SK-N-MC (cell line): ENCODE measurements at regions not wholly inside any gene's neighbourhood (a gene's known extent, or its start where the extent isn't known, plus 50 kb on each side); places are given as distances from the start of the nearest gene placed in this dataset.
A peak's percentile ranks its signal among the peaks of the same experiment; 100 is the strongest.

Experiments used
- DNase-seq: peaks from one replicate; pipeline ENCODE4 v3.0.0-alpha.2; 2011; ENCODE audit warnings: low read depth, low spot score
- H3K27ac ChIP-seq: fragments of 200-600 bp; sonication (generic); 2 replicates; pipeline ENCODE4 v1.5.1; 2016; ENCODE audit warnings: mixed run types
- H3K36me3 ChIP-seq: fragments of 200-600 bp; sonication (generic); 2 replicates; pipeline ENCODE4 v1.6.1; 2017; ENCODE audit warnings: antibody characterized with exemption, low read length, mixed read lengths; ENCODE audit not compliant: insufficient read depth
- H3K4me3 ChIP-seq: fragments of 200-600 bp; sonication (generic); 2 replicates; pipeline ENCODE4 v1.5.1; 2016
- H3K9ac ChIP-seq: fragments of 200-600 bp; sonication (generic); 2 replicates; pipeline ENCODE4 v1.8.0; 2017; ENCODE audit warnings: mixed run types, mixed read lengths; ENCODE audit not compliant: insufficient read length
- H3K9me3 ChIP-seq: fragments of 200-600 bp; sonication (generic); 2 replicates; pipeline ENCODE4 v1.6.1; 2017; ENCODE audit warnings: low read depth, mild to moderate bottlenecking, antibody characterized with exemption, low read length, moderate library complexity, mixed read lengths
- EZH2 ChIP-seq: fragments of 200-600 bp; sonication (generic); IDR thresholded peaks from one replicate; pipeline ENCODE4 v1.6.1; 2017; ENCODE audit warnings: antibody characterized with exemption
- FOXP2 ChIP-seq: optimal IDR thresholded peaks from 2 replicates; pipeline ENCODE3; 2011; ENCODE audit warnings: mild to moderate bottlenecking, moderate library complexity; ENCODE audit not compliant: insufficient read depth; ENCODE audit errors: extremely low read length, control extremely low read depth
- POLR2AphosphoS5 ChIP-seq: IDR thresholded peaks from 2 replicates; pipeline ENCODE4 v1.6.1; 2012; ENCODE audit warnings: mild to moderate bottlenecking, low read depth, low read length, borderline replicate concordance

GRCh38 chr1:204736836-204737235 lies 51.3 kb upstream of the LRRN2 start:
- H3K9me3 ChIP-seq, result 0 out of 2 replicates have a peak, but pooled peaks cover 5% of the 10 kb centered on the region
- TF ChIP-seq POLR2AphosphoS5 (no peak), FOXP2 (no peak), EZH2 (no peak)
- H3K27ac ChIP-seq, result no peak overlapping the region
- H3K9ac ChIP-seq, result no peak overlapping the region
- H3K36me3 ChIP-seq, result no peaks in the 10 kb centered on the region
- H3K4me3 ChIP-seq, result no peak overlapping the region
- DNase-seq, result no peak

- Histone ChIP-seq H3K4me3 (no peak overlapping the region), H3K9me3 (0 out of 2 replicates have a peak, but pooled peaks cover 5% of the 10 kb centered on the region), H3K9ac (no peak overlapping the region), H3K36me3 (no peaks in the 10 kb centered on the region), H3K27ac (no peak overlapping the region)
- no peak for DNase-seq
- no peak for TF ChIP-seq POLR2AphosphoS5
- no peak for TF ChIP-seq EZH2
Measured at GRCh38 chr1:204738506-204738905, 53.0 kb upstream of the LRRN2 start.

- Histone ChIP-seq H3K9ac (no peak overlapping the region), H3K9me3 (0 out of 2 replicates have a peak, but pooled peaks cover 5% of the 10 kb centered on the region), H3K4me3 (no peak overlapping the region), H3K27ac (no peak overlapping the region), H3K36me3 (no peaks in the 10 kb centered on the region)
- DNase-seq, result no peak
- TF ChIP-seq POLR2AphosphoS5 (no peak), FOXP2 (no peak), EZH2 (no peak)
Measured at GRCh38 chr1:204740354-204740753, 54.8 kb upstream of the LRRN2 start.

GRCh38 chr1:204741440-204741839 lies 55.9 kb upstream of the LRRN2 start:
- H3K27ac ChIP-seq, result no peak overlapping the region
- no peak overlapping the region for H3K4me3 ChIP-seq
- H3K36me3 ChIP-seq, result no peaks in the 10 kb centered on the region
- no peak for DNase-seq
- 0 out of 2 replicates have a peak, but pooled peaks cover 5% of the 10 kb centered on the region for H3K9me3 ChIP-seq
- H3K9ac ChIP-seq, result no peak overlapping the region
- TF ChIP-seq POLR2AphosphoS5, result no peak
- TF ChIP-seq FOXP2, result no peak
- TF ChIP-seq EZH2, result no peak

GRCh38 chr1:204742676-204743251 lies 57.2 kb upstream of the LRRN2 start:
- H3K9me3 ChIP-seq, result 0 out of 2 replicates have a peak, but pooled peaks cover 5% of the 10 kb centered on the region
- no peak for TF ChIP-seq EZH2
- no peak for TF ChIP-seq POLR2AphosphoS5
- TF ChIP-seq FOXP2, result no peak
- DNase-seq, result no peak

GRCh38 chr1:204744107-204744779 lies 58.7 kb upstream of the LRRN2 start:
- Histone ChIP-seq H3K36me3 (no peaks in the 10 kb centered on the region), H3K4me3 (no peak overlapping the region), H3K27ac (no peak overlapping the region), H3K9me3 (no peaks in the 10 kb centered on the region), H3K9ac (no peak overlapping the region)
- no peak for TF ChIP-seq POLR2AphosphoS5
- TF ChIP-seq EZH2, result no peak
- TF ChIP-seq FOXP2, result no peak
- DNase-seq, result no peak

More at GRCh38 chr1:204742676-204743251, 57.2 kb upstream of the LRRN2 start:
- Histone ChIP-seq H3K36me3 (no peaks in the 10 kb centered on the region), H3K27ac (no peak overlapping the region), H3K9ac (no peak overlapping the region), H3K4me3 (no peak overlapping the region)

GRCh38 chr1:204746838-204747442 lies 61.4 kb upstream of the LRRN2 start:
- H3K27ac ChIP-seq, result no peak overlapping the region
- DNase-seq, result no peak
- TF ChIP-seq FOXP2, result no peak
- no peak for TF ChIP-seq POLR2AphosphoS5
- TF ChIP-seq EZH2, result no peak
- no peaks in the 10 kb centered on the region for H3K36me3 ChIP-seq
- H3K9me3 ChIP-seq, result no peaks in the 10 kb centered on the region
- H3K9ac ChIP-seq, result no peak overlapping the region
- H3K4me3 ChIP-seq, result no peak overlapping the region

- Histone ChIP-seq H3K9me3 (no peaks in the 10 kb centered on the region), H3K36me3 (no peaks in the 10 kb centered on the region), H3K27ac (no peak overlapping the region), H3K9ac (no peak overlapping the region), H3K4me3 (peak overlapping the region; percentile 33; the same call in 1 of the 2 replicates)
- TF ChIP-seq EZH2 (no peak), FOXP2 (no peak), POLR2AphosphoS5 (no peak)
- DNase-seq, result no peak
Measured at GRCh38 chr1:204751480-204751879, 65.9 kb upstream of the LRRN2 start.
